ENCODE measurements at regions not wholly inside any gene's neighbourhood (a gene's known extent, or its start where the extent isn't known, plus 50 kb on each side); places are given as distances from the start of the nearest gene placed in this dataset.

GRCh38 chr4:178241601-178242118 lies 799.4 kb upstream of the AGA start:
- no peaks in the 10 kb centered on the region for H3K4me1 Mint-ChIP-seq (ENCODE audit: unreplicated experiment)

DNA sequence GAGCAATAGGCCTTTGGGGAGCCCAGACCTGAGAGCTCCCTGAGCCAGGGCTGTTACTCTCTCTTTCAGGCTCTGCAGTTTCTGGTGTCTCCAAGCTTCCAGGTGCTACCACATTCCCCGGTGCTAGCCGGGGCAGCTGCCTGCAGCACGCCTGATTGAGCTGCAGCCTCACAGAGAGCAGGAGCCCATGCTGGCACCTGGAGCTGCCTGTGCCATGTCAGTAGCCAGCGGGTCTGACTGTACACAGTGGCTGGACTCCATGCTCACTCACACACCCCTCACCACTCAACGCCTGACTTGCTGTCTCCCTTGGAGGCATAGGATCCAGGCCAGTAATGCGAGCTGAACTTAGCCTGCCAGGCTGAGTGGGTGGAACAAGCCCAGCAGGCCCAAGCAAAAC lies 800.4 kb upstream of the AGA start:
- H3K4me1 Mint-ChIP-seq (ENCODE audit: unreplicated experiment): no peaks in the 10 kb centered on the region
- TF ChIP-seq, protein P1, sequence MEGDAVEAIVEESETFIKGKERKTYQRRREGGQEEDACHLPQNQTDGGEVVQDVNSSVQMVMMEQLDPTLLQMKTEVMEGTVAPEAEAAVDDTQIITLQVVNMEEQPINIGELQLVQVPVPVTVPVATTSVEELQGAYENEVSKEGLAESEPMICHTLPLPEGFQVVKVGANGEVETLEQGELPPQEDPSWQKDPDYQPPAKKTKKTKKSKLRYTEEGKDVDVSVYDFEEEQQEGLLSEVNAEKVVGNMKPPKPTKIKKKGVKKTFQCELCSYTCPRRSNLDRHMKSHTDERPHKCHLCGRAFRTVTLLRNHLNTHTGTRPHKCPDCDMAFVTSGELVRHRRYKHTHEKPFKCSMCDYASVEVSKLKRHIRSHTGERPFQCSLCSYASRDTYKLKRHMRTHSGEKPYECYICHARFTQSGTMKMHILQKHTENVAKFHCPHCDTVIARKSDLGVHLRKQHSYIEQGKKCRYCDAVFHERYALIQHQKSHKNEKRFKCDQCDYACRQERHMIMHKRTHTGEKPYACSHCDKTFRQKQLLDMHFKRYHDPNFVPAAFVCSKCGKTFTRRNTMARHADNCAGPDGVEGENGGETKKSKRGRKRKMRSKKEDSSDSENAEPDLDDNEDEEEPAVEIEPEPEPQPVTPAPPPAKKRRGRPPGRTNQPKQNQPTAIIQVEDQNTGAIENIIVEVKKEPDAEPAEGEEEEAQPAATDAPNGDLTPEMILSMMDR (IDR thresholded peaks at IDR 0.05; ENCODE audit: unreplicated experiment): no peak

More at GRCh38 chr4:178241601-178242118, 799.4 kb upstream of the AGA start:
- Mint-ChIP-seq H3K9me3 (ENCODE audit: unreplicated experiment) (no peaks in the 10 kb centered on the region), H3K4me3 (ENCODE audit: unreplicated experiment) (no peak overlapping the region), H3K27me3 (ENCODE audit: unreplicated experiment) (peaks cover 2% of the 10 kb centered on the region), H3K36me3 (ENCODE audit: low read depth, unreplicated experiment) (no peaks in the 10 kb centered on the region), H3K27ac (ENCODE audit: unreplicated experiment) (no peak overlapping the region)
- TF ChIP-seq, protein P1 (IDR thresholded peaks at IDR 0.05; ENCODE audit: unreplicated experiment): no peak
- DNase-seq (ENCODE audit: low spot score): no peak

GRCh38 chr4:178244785-178245184 lies 802.5 kb upstream of the AGA start:
- no peaks in the 10 kb centered on the region for H3K4me1 Mint-ChIP-seq (ENCODE audit: unreplicated experiment)
- no peak for DNase-seq (ENCODE audit: low spot score)
- H3K36me3 Mint-ChIP-seq (ENCODE audit: low read depth, unreplicated experiment): no peaks in the 10 kb centered on the region
- no peaks in the 10 kb centered on the region for H3K9me3 Mint-ChIP-seq (ENCODE audit: unreplicated experiment)
- TF ChIP-seq, protein P1 (IDR thresholded peaks at IDR 0.05; ENCODE audit: unreplicated experiment): no peak
- peaks cover 2% of the 10 kb centered on the region for H3K27me3 Mint-ChIP-seq (ENCODE audit: unreplicated experiment)
- no peak overlapping the region for H3K27ac Mint-ChIP-seq (ENCODE audit: unreplicated experiment)
- no peak overlapping the region for H3K4me3 Mint-ChIP-seq (ENCODE audit: unreplicated experiment)

More for the DNA sequence above, 800.4 kb upstream of the AGA start:
- Mint-ChIP-seq H3K9me3 (ENCODE audit: unreplicated experiment) (no peaks in the 10 kb centered on the region), H3K27ac (ENCODE audit: unreplicated experiment) (no peak overlapping the region), H3K36me3 (ENCODE audit: low read depth, unreplicated experiment) (no peaks in the 10 kb centered on the region), H3K4me3 (ENCODE audit: unreplicated experiment) (no peak overlapping the region), H3K27me3 (ENCODE audit: unreplicated experiment) (peaks cover 2% of the 10 kb centered on the region)
- DNase-seq (ENCODE audit: low spot score): no peak

- no peaks in the 10 kb centered on the region for H3K27me3 Mint-ChIP-seq (ENCODE audit: unreplicated experiment)
- H3K4me1 Mint-ChIP-seq (ENCODE audit: unreplicated experiment): no peaks in the 10 kb centered on the region
- H3K36me3 Mint-ChIP-seq (ENCODE audit: low read depth, unreplicated experiment): no peaks in the 10 kb centered on the region
- H3K4me3 Mint-ChIP-seq (ENCODE audit: unreplicated experiment): no peak overlapping the region
- no peaks in the 10 kb centered on the region for H3K9me3 Mint-ChIP-seq (ENCODE audit: unreplicated experiment)
- TF ChIP-seq, protein P1 (IDR thresholded peaks at IDR 0.05; ENCODE audit: unreplicated experiment): no peak
- no peak overlapping the region for H3K27ac Mint-ChIP-seq (ENCODE audit: unreplicated experiment)
- no peak for DNase-seq (ENCODE audit: low spot score)
These were observed 812.9 kb upstream of the AGA start for GRCh38 chr4:178255172-178255571.

DNA sequence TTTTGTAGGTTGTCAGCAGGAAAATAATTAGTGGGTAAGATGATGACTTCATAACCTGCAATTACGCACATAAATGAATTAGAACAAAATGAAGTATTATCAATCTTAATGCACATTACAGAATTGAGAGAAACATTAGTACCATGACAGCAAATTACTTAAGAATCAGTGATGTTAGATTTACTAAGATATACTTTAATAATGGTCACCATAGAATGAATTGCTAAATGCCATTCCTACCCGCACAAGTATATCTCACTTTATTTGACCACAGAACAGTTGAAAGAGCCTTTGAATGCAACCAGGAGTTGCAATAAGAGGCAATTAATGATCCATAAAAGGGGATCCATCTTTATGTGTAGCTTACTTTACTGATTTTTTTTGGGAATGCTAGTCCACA lies 816.4 kb upstream of the AGA start:
- no peaks in the 10 kb centered on the region for H3K36me3 Mint-ChIP-seq (ENCODE audit: low read depth, unreplicated experiment)
- DNase-seq (ENCODE audit: low spot score): no peak
- no peak overlapping the region for H3K4me3 Mint-ChIP-seq (ENCODE audit: unreplicated experiment)
- no peaks in the 10 kb centered on the region for H3K9me3 Mint-ChIP-seq (ENCODE audit: unreplicated experiment)
- H3K4me1 Mint-ChIP-seq (ENCODE audit: unreplicated experiment): no peaks in the 10 kb centered on the region
- H3K27ac Mint-ChIP-seq (ENCODE audit: unreplicated experiment): no peak overlapping the region
- no peaks in the 10 kb centered on the region for H3K27me3 Mint-ChIP-seq (ENCODE audit: unreplicated experiment)
- TF ChIP-seq, protein P1 (IDR thresholded peaks at IDR 0.05; ENCODE audit: unreplicated experiment): no peak

All from endothelial cell (in vitro differentiated cells).